ENCODE measurements at regions not wholly inside any gene's neighbourhood (a gene's known extent, or its start where the extent isn't known, plus 50 kb on each side); places are given as distances from the start of the nearest gene placed in this dataset.
"Not testable (repeated sequence)": the region's sequence is repeated elsewhere in the genome, so short reads cannot be mapped to it uniquely, and the experiment has no call there.

DNA sequence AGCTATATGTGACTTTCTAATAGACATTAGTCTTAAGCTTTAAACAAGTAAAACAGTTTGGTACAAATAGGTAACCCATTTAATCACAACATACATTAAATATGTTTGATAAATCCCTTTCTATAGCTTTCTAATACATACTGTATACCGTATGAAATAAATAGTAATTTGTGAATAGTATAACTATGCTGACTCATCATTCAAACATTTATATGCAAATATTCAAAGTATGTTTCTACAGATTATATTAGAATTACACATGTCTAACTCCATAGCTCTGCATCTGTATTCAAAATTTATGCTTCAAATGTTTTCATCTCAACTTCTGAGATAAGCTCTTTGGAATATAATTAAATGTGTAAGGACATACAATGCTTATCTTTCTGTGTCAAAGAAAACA is 142.7 kb upstream of the ZNF804A start:
- H3K4me1 Mint-ChIP-seq (ENCODE audit: low read depth): no peaks in the 10 kb centered on the region
- no peaks in the 10 kb centered on the region for H3K27me3 Mint-ChIP-seq
- no peak for DNase-seq (ENCODE audit: low spot score, unreplicated experiment)
- H3K4me3 Mint-ChIP-seq (ENCODE audit: low read depth): no peak overlapping the region
- no peaks in the 10 kb centered on the region for H3K36me3 Mint-ChIP-seq (ENCODE audit: insufficient read depth)
- no peaks in the 10 kb centered on the region for H3K9me3 Mint-ChIP-seq (ENCODE audit: low read depth)
- H3K27ac Mint-ChIP-seq: no peak overlapping the region
- TF ChIP-seq CTCF (IDR thresholded peaks at IDR 0.05; ENCODE audit: unreplicated experiment): no peak

- not testable (repeated sequence) for H3K36me3 Mint-ChIP-seq (ENCODE audit: insufficient read depth); H3K27me3 Mint-ChIP-seq; H3K9me3 Mint-ChIP-seq (ENCODE audit: low read depth); H3K4me3 Mint-ChIP-seq (ENCODE audit: low read depth); H3K27ac Mint-ChIP-seq; DNase-seq (ENCODE audit: low spot score, unreplicated experiment); H3K4me1 Mint-ChIP-seq (ENCODE audit: low read depth)
Observed at GRCh38 chr2:184456693-184457092, 141.6 kb upstream of the ZNF804A start.

GRCh38 chr2:184463102-184463865 is 135.0 kb upstream of the ZNF804A start:
- Mint-ChIP-seq H3K9me3 (ENCODE audit: low read depth) (no peaks in the 10 kb centered on the region), H3K27me3 (no peaks in the 10 kb centered on the region)

GRCh38 chr2:184463866-184464248 is 134.5 kb upstream of the ZNF804A start:
- H3K4me1 Mint-ChIP-seq (ENCODE audit: low read depth): peaks cover 14% of the 10 kb centered on the region
- H3K36me3 Mint-ChIP-seq (ENCODE audit: insufficient read depth): no peaks in the 10 kb centered on the region
- TF ChIP-seq CTCF (IDR thresholded peaks at IDR 0.05; ENCODE audit: unreplicated experiment): no peak
- H3K9me3 Mint-ChIP-seq (ENCODE audit: low read depth): no peaks in the 10 kb centered on the region
- DNase-seq (ENCODE audit: low spot score, unreplicated experiment): no peak
- H3K27ac Mint-ChIP-seq: no peak overlapping the region
- H3K4me3 Mint-ChIP-seq (ENCODE audit: low read depth): no peak overlapping the region
- no peaks in the 10 kb centered on the region for H3K27me3 Mint-ChIP-seq

More at GRCh38 chr2:184463102-184463865, 135.0 kb upstream of the ZNF804A start:
- no peak for TF ChIP-seq CTCF (IDR thresholded peaks at IDR 0.05; ENCODE audit: unreplicated experiment)
- H3K4me3 Mint-ChIP-seq (ENCODE audit: low read depth): no peak overlapping the region
- H3K27ac Mint-ChIP-seq: no peak overlapping the region
- DNase-seq (ENCODE audit: low spot score, unreplicated experiment): no peak
- no peaks in the 10 kb centered on the region for H3K36me3 Mint-ChIP-seq (ENCODE audit: insufficient read depth)
- peaks cover 14% of the 10 kb centered on the region for H3K4me1 Mint-ChIP-seq (ENCODE audit: low read depth)

DNA sequence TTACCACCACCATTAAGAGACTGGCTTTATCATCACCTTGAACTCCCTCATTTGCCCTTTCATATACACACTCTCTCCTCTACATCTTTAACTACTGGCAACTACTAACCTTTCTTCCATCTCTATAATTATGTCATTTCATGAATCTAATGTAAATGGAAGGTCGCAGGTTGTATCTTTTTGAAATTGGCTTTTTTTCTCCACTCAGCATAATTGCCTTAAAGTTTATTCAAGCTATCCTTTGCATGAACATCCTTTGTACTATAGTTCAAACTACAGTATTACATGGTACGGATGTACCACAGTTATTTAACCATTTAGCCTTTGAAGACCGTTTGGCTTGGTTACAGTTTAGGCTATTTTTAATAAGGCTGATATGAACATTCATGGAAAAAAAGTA is 129.5 kb upstream of the ZNF804A start:
- no peaks in the 10 kb centered on the region for H3K27me3 Mint-ChIP-seq
- H3K4me1 Mint-ChIP-seq (ENCODE audit: low read depth): peaks cover 10% of the 10 kb centered on the region
- no peaks in the 10 kb centered on the region for H3K36me3 Mint-ChIP-seq (ENCODE audit: insufficient read depth)
- no peak for TF ChIP-seq CTCF (IDR thresholded peaks at IDR 0.05; ENCODE audit: unreplicated experiment)
- DNase-seq (ENCODE audit: low spot score, unreplicated experiment): no peak
- no peak overlapping the region for H3K27ac Mint-ChIP-seq
- no peaks in the 10 kb centered on the region for H3K9me3 Mint-ChIP-seq (ENCODE audit: low read depth)
- no peak overlapping the region for H3K4me3 Mint-ChIP-seq (ENCODE audit: low read depth)

DNA sequence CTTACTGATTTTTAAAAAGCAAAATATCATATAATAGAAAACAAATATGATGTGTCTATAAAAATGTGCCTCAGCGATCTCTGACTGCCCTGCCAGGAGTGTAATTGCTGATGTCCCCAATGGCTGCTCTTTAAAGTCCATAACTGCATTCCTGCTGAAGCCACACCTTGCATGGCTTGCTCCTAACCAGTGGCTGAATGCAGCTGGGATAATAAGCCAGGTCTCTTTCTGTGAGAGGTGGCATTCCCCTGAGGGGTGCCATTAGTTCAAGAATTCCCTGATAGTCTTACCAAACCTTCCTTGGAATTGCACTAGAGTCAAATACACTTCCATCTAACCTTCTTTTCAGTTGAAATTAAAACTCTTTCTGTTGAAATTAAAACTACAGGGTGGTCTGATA is 125.8 kb upstream of the ZNF804A start:
- Mint-ChIP-seq H3K27me3 (no peaks in the 10 kb centered on the region), H3K27ac (no peak overlapping the region), H3K36me3 (ENCODE audit: insufficient read depth) (no peaks in the 10 kb centered on the region), H3K4me1 (ENCODE audit: low read depth) (peaks cover 7% of the 10 kb centered on the region), H3K4me3 (ENCODE audit: low read depth) (no peak overlapping the region), H3K9me3 (ENCODE audit: low read depth) (no peaks in the 10 kb centered on the region)
- no peak for DNase-seq (ENCODE audit: low spot score, unreplicated experiment)
- TF ChIP-seq CTCF (IDR thresholded peaks at IDR 0.05; ENCODE audit: unreplicated experiment): no peak

All from progenitor cell of endocrine pancreas (in vitro differentiated cells).